Breast epithelium (tissue), 4 donors: ENCODE measurements at regions not wholly inside any gene's neighbourhood (a gene's known extent, or its start where the extent isn't known, plus 50 kb on each side); places are given as distances from the start of the nearest gene placed in this dataset.

Experiments used
- DNase-seq, 2 donors: peaks; one replicate each; pipeline ENCODE4 v3.0.0-alpha.2; 2019; ENCODE audit warnings: low spot score in 2 of 2
- H3K27ac ChIP-seq, 2 donors: fragments of 200-600 bp; sonication (generic) in 1 of 2; one replicate each; pipeline ENCODE4 v1.5.1; 2016 to 2019; ENCODE audit warnings: mild to moderate bottlenecking in 1 of 2
- H3K27me3 ChIP-seq, 2 donors: fragments of 200-600 bp; sonication (generic) in 1 of 2; one replicate each; pipeline versions ENCODE4 v1.5.1 to v1.6.0; 2017 to 2019; ENCODE audit warnings: control low read depth in 1 of 2, mild to moderate bottlenecking in 1 of 2
- H3K36me3 ChIP-seq: fragments of 200-600 bp; one replicate; pipeline ENCODE4 v1.5.1; 2019
- H3K4me1 ChIP-seq, 2 donors: fragments of 200-600 bp; sonication (generic); one replicate each; pipeline ENCODE4 v1.5.1; 2016 to 2019; ENCODE audit warnings: control low read depth in 1 of 2
- H3K4me3 ChIP-seq, 3 donors: fragments of 200-600 bp; sonication (generic); 1 replicate in 2 of 3; 2 replicates in 1 of 3; pipeline ENCODE4 v1.5.1; 2016 to 2019; ENCODE audit warnings: mild to moderate bottlenecking in 3 of 3, moderate library complexity in 2 of 3
- H3K9me3 ChIP-seq, 2 donors: fragments of 200-600 bp; sonication (generic) in 1 of 2; one replicate each; pipeline ENCODE4 v1.5.1; 2016 to 2019; ENCODE audit warnings: control low read depth in 1 of 2
- CTCF ChIP-seq, 3 donors: fragments of 450-650 bp; IDR thresholded peaks; one replicate each; pipeline ENCODE4 v1.5.1; 2016 to 2017; ENCODE audit warnings: antibody characterized with exemption in 3 of 3, mild to moderate bottlenecking in 3 of 3, moderate library complexity in 3 of 3
- POLR2A ChIP-seq: fragments of 450-650 bp; IDR thresholded peaks from one replicate; pipeline ENCODE4 v1.6.1; 2016; ENCODE audit warnings: antibody characterized with exemption, mild to moderate bottlenecking, moderate library complexity
- POLR2AphosphoS5 ChIP-seq, 3 donors: sonication (generic); formaldehyde crosslinking; IDR thresholded peaks; one replicate each; pipeline ENCODE4 v1.6.1; 2017; ENCODE audit warnings: antibody characterized with exemption in 3 of 3
- intact Hi-C: fragments of 100-400 bp; cut with DNase I; formaldehyde crosslinking; loops from one replicate; pipeline ENCODE4 v1.15.1; 2023; ENCODE audit warnings: low total_unique reads

- DNase-seq = peak in 1 of 2 donors; percentile 83
- Histone ChIP-seq H3K9me3 (no peaks in the 10 kb centered on the region), H3K36me3 (no peaks in the 10 kb centered on the region), H3K27me3 (no peaks in the 10 kb centered on the region), H3K27ac (peak overlapping the region in 1 of 2 donors; percentile 60), H3K4me1 (no peaks in the 10 kb centered on the region), H3K4me3 (no peak overlapping the region)
- intact Hi-C loops = no loop called here
- no peak for TF ChIP-seq CTCF (IDR thresholded peaks at IDR 0.05)
- TF ChIP-seq POLR2AphosphoS5 (IDR thresholded peaks at IDR 0.05) = peak in 1 of 3 donors; percentile 22
Observed at GRCh38 chr12:105928436-105928835, 210.3 kb downstream of the NUAK1 start.

- TF ChIP-seq POLR2AphosphoS5 (IDR thresholded peaks at IDR 0.05) (no peak), POLR2A (no peak), CTCF (IDR thresholded peaks at IDR 0.05) (no peak)
- Histone ChIP-seq H3K9me3 (no peaks in the 10 kb centered on the region), H3K4me3 (no peak overlapping the region), H3K4me1 (no peaks in the 10 kb centered on the region), H3K27ac (no peak overlapping the region), H3K27me3 (no peaks in the 10 kb centered on the region), H3K36me3 (no peaks in the 10 kb centered on the region)
- no peak for DNase-seq
- intact Hi-C loops = no loop called here
Observed at GRCh38 chr12:105929192-105929591, 209.6 kb downstream of the NUAK1 start.

GRCh38 chr12:105930557-105931503 lies 207.9 kb downstream of the NUAK1 start:
- H3K4me3 ChIP-seq = no peak overlapping the region
- TF ChIP-seq POLR2A (no peak), CTCF (IDR thresholded peaks at IDR 0.05) (no peak), POLR2AphosphoS5 (IDR thresholded peaks at IDR 0.05) (no peak)
- no peaks in the 10 kb centered on the region for H3K27me3 ChIP-seq
- H3K27ac ChIP-seq = no peak overlapping the region
- no peaks in the 10 kb centered on the region for H3K9me3 ChIP-seq
- H3K4me1 ChIP-seq = no peaks in the 10 kb centered on the region
- no peaks in the 10 kb centered on the region for H3K36me3 ChIP-seq
- no peak for DNase-seq
- intact Hi-C loops = no loop called here

GRCh38 chr12:105931762-105932570 lies 206.8 kb downstream of the NUAK1 start:
- Histone ChIP-seq H3K4me1 (no peaks in the 10 kb centered on the region), H3K4me3 (no peak overlapping the region), H3K9me3 (no peaks in the 10 kb centered on the region), H3K36me3 (no peaks in the 10 kb centered on the region), H3K27ac (no peak overlapping the region), H3K27me3 (no peaks in the 10 kb centered on the region)
- TF ChIP-seq POLR2AphosphoS5 (IDR thresholded peaks at IDR 0.05) (no peak), POLR2A (no peak), CTCF (IDR thresholded peaks at IDR 0.05) (no peak)
- intact Hi-C loops = no loop called here
- DNase-seq = no peak
